ENCODE measurements at regions not wholly inside any gene's neighbourhood (a gene's known extent, or its start where the extent isn't known, plus 50 kb on each side); places are given as distances from the start of the nearest gene placed in this dataset.

- DNase-seq (ENCODE audit: low read depth, low spot score) (no peak), FAIRE-seq (peak; percentile 13)
- dilution Hi-C loops (cut with MboI; ENCODE audit: extremely low pct_ligation_motif_present, low sequenced_read_pairs) = no loop called here
- Histone ChIP-seq H3K27ac (ENCODE audit: control insufficient read depth, insufficient read depth, low read length) (no peak overlapping the region), H3K4me1 (ENCODE audit: control insufficient read depth, extremely low read depth, insufficient read depth, low read length) (peaks cover 19% of the 10 kb centered on the region), H3K9me1 (ENCODE audit: control insufficient read depth, extremely low read depth, insufficient read depth, low read length) (no peaks in the 10 kb centered on the region), H4K20me1 (ENCODE audit: control insufficient read depth, extremely low read depth, insufficient read depth, low read length) (no peaks in the 10 kb centered on the region), H3K79me2 (ENCODE audit: control insufficient read depth, insufficient read depth, low read length) (no peaks in the 10 kb centered on the region), H3K4me2 (ENCODE audit: control insufficient read depth, extremely low read depth, insufficient read depth, low read depth, low read length) (no peak overlapping the region), H2AFZ (ENCODE audit: control insufficient read depth, low read length) (no peak overlapping the region), H3K27me3 (ENCODE audit: control insufficient read depth, extremely low read depth, insufficient read depth, low read length) (no peaks in the 10 kb centered on the region), H3K4me3 (ENCODE audit: control insufficient read depth in 2 of 3, extremely low read depth in 1 of 3, insufficient read depth in 2 of 3, low read depth in 1 of 3, low read length in 3 of 3) (no peak overlapping the region), H3K9me3 (ENCODE audit: control insufficient read depth, low read depth, low read length) (no peaks in the 10 kb centered on the region), H3K36me3 (ENCODE audit: control insufficient read depth in 2 of 2, extremely low read depth in 1 of 2, insufficient read depth in 2 of 2, low read length in 2 of 2) (no peaks in the 10 kb centered on the region), H3K9ac (ENCODE audit: control insufficient read depth, extremely low read depth, insufficient read depth, low read length) (no peak overlapping the region)
- TF ChIP-seq EZH2 (IDR thresholded peaks at IDR 0.05; ENCODE audit: low read length) (no peak), CTCF (optimal IDR thresholded peaks at IDR 0.05 in 1 of 3, IDR thresholded peaks at IDR 0.05 in 1 of 3, conservative IDR thresholded peaks at IDR 0.05 in 1 of 3; ENCODE audit: extremely low read depth in 1 of 3, insufficient read depth in 2 of 3, low read length in 3 of 3) (no peak)
Observed at GRCh38 chr1:30418939-30419720, 304.3 kb downstream of the MATN1 start.

- H3K4me1 ChIP-seq (ENCODE audit: control insufficient read depth, extremely low read depth, insufficient read depth, low read length) = peaks cover 19% of the 10 kb centered on the region
- no peak overlapping the region for H3K4me3 ChIP-seq (ENCODE audit: control insufficient read depth in 2 of 3, extremely low read depth in 1 of 3, insufficient read depth in 2 of 3, low read depth in 1 of 3, low read length in 3 of 3)
- H3K27ac ChIP-seq (ENCODE audit: control insufficient read depth, insufficient read depth, low read length) = no peak overlapping the region
- H2AFZ ChIP-seq (ENCODE audit: control insufficient read depth, low read length) = no peak overlapping the region
- TF ChIP-seq CTCF (optimal IDR thresholded peaks at IDR 0.05 in 1 of 3, IDR thresholded peaks at IDR 0.05 in 1 of 3, conservative IDR thresholded peaks at IDR 0.05 in 1 of 3; ENCODE audit: extremely low read depth in 1 of 3, insufficient read depth in 2 of 3, low read length in 3 of 3) (no peak), EZH2 (IDR thresholded peaks at IDR 0.05; ENCODE audit: low read length) (no peak)
- no peak overlapping the region for H3K9ac ChIP-seq (ENCODE audit: control insufficient read depth, extremely low read depth, insufficient read depth, low read length)
- H3K27me3 ChIP-seq (ENCODE audit: control insufficient read depth, extremely low read depth, insufficient read depth, low read length) = no peaks in the 10 kb centered on the region
- H3K9me3 ChIP-seq (ENCODE audit: control insufficient read depth, low read depth, low read length) = no peaks in the 10 kb centered on the region
- H3K79me2 ChIP-seq (ENCODE audit: control insufficient read depth, insufficient read depth, low read length) = no peaks in the 10 kb centered on the region
- FAIRE-seq (no peak), DNase-seq (ENCODE audit: low read depth, low spot score) (no peak)
- no peaks in the 10 kb centered on the region for H3K9me1 ChIP-seq (ENCODE audit: control insufficient read depth, extremely low read depth, insufficient read depth, low read length)
- H3K36me3 ChIP-seq (ENCODE audit: control insufficient read depth in 2 of 2, extremely low read depth in 1 of 2, insufficient read depth in 2 of 2, low read length in 2 of 2) = no peaks in the 10 kb centered on the region
- H4K20me1 ChIP-seq (ENCODE audit: control insufficient read depth, extremely low read depth, insufficient read depth, low read length) = no peaks in the 10 kb centered on the region
- dilution Hi-C loops (cut with MboI; ENCODE audit: extremely low pct_ligation_motif_present, low sequenced_read_pairs) = no loop called here
- H3K4me2 ChIP-seq (ENCODE audit: control insufficient read depth, extremely low read depth, insufficient read depth, low read depth, low read length) = no peak overlapping the region
Observed at GRCh38 chr1:30418061-30418938, 305.1 kb downstream of the MATN1 start.

Measured in keratinocyte (primary cell).